ENCODE measurements at regions not wholly inside any gene's neighbourhood (a gene's known extent, or its start where the extent isn't known, plus 50 kb on each side); places are given as distances from the start of the nearest gene placed in this dataset.

- H3F3A ChIP-seq (ENCODE audit: low read depth) = no peaks in the 10 kb centered on the region
- no peak overlapping the region for H3K9ac ChIP-seq (ENCODE audit: low read depth, low read length, poor library complexity, severe bottlenecking)
- no peaks in the 10 kb centered on the region for H3K79me2 ChIP-seq (ENCODE audit: insufficient read depth, low read length)
- no peaks in the 10 kb centered on the region for H3K9me3 ChIP-seq (ENCODE audit: insufficient read depth, low read depth, low read length)
- H3K4me3 ChIP-seq (ENCODE audit: low read length, poor library complexity, severe bottlenecking) = no peak overlapping the region
- H2AFZ ChIP-seq (ENCODE audit: low read length) = no peak overlapping the region
- no peaks in the 10 kb centered on the region for H3K27me3 ChIP-seq (ENCODE audit: insufficient read depth, low read length, poor library complexity, severe bottlenecking)
- H3K4me1 ChIP-seq (ENCODE audit: insufficient read depth, low read length, poor library complexity, severe bottlenecking) = no peaks in the 10 kb centered on the region
- H3K9me2 ChIP-seq (replicated peaks; ENCODE audit: low read depth, low read length) = no peaks in the 10 kb centered on the region
- H3K4me2 ChIP-seq (ENCODE audit: low read depth, low read length, poor library complexity, severe bottlenecking) = no peak overlapping the region
- no peak for TF ChIP-seq EZH2phosphoT487 (IDR thresholded peaks at IDR 0.05; ENCODE audit: borderline replicate concordance)
- TF ChIP-seq CTCF (conservative IDR thresholded peaks at IDR 0.05; ENCODE audit: low read length) = no peak
- H3K36me3 ChIP-seq (ENCODE audit: insufficient read depth, low read length) = no peaks in the 10 kb centered on the region
- H4K20me1 ChIP-seq (ENCODE audit: insufficient read depth, low read length, poor library complexity, severe bottlenecking) = no peaks in the 10 kb centered on the region
Measured at GRCh38 chr20:50244352-50245149, 53.9 kb downstream of the CEBPB start.

GRCh38 chr20:50245498-50246366 is 55.1 kb downstream of the CEBPB start:
- Histone ChIP-seq H3K9me3 (ENCODE audit: insufficient read depth, low read depth, low read length) (no peaks in the 10 kb centered on the region), H3K4me2 (ENCODE audit: low read depth, low read length, poor library complexity, severe bottlenecking) (no peak overlapping the region), H3K9ac (ENCODE audit: low read depth, low read length, poor library complexity, severe bottlenecking) (no peak overlapping the region), H3K79me2 (ENCODE audit: insufficient read depth, low read length) (no peaks in the 10 kb centered on the region), H2AFZ (ENCODE audit: low read length) (no peak overlapping the region), H3K9me2 (replicated peaks; ENCODE audit: low read depth, low read length) (no peaks in the 10 kb centered on the region), H3K36me3 (ENCODE audit: insufficient read depth, low read length) (no peaks in the 10 kb centered on the region), H3K4me1 (ENCODE audit: insufficient read depth, low read length, poor library complexity, severe bottlenecking) (no peaks in the 10 kb centered on the region), H3K4me3 (ENCODE audit: low read length, poor library complexity, severe bottlenecking) (no peak overlapping the region), H3K27me3 (ENCODE audit: insufficient read depth, low read length, poor library complexity, severe bottlenecking) (no peaks in the 10 kb centered on the region), H4K20me1 (ENCODE audit: insufficient read depth, low read length, poor library complexity, severe bottlenecking) (no peaks in the 10 kb centered on the region), H3F3A (ENCODE audit: low read depth) (no peaks in the 10 kb centered on the region)
- TF ChIP-seq CTCF (conservative IDR thresholded peaks at IDR 0.05; ENCODE audit: low read length) (no peak), EZH2phosphoT487 (IDR thresholded peaks at IDR 0.05; ENCODE audit: borderline replicate concordance) (no peak)

- Histone ChIP-seq H2AFZ (ENCODE audit: low read length) (no peak overlapping the region), H4K20me1 (ENCODE audit: insufficient read depth, low read length, poor library complexity, severe bottlenecking) (no peaks in the 10 kb centered on the region), H3K4me1 (ENCODE audit: insufficient read depth, low read length, poor library complexity, severe bottlenecking) (no peaks in the 10 kb centered on the region), H3F3A (ENCODE audit: low read depth) (no peaks in the 10 kb centered on the region), H3K9ac (ENCODE audit: low read depth, low read length, poor library complexity, severe bottlenecking) (no peak overlapping the region), H3K79me2 (ENCODE audit: insufficient read depth, low read length) (no peaks in the 10 kb centered on the region), H3K9me3 (ENCODE audit: insufficient read depth, low read depth, low read length) (no peaks in the 10 kb centered on the region), H3K4me3 (ENCODE audit: low read length, poor library complexity, severe bottlenecking) (no peak overlapping the region), H3K9me2 (replicated peaks; ENCODE audit: low read depth, low read length) (no peaks in the 10 kb centered on the region), H3K36me3 (ENCODE audit: insufficient read depth, low read length) (no peaks in the 10 kb centered on the region), H3K27me3 (ENCODE audit: insufficient read depth, low read length, poor library complexity, severe bottlenecking) (no peaks in the 10 kb centered on the region), H3K4me2 (ENCODE audit: low read depth, low read length, poor library complexity, severe bottlenecking) (no peak overlapping the region)
- TF ChIP-seq EZH2phosphoT487 (IDR thresholded peaks at IDR 0.05; ENCODE audit: borderline replicate concordance) = no peak
- no peak for TF ChIP-seq CTCF (conservative IDR thresholded peaks at IDR 0.05; ENCODE audit: low read length)
Measured at GRCh38 chr20:50246367-50247195, 56.0 kb downstream of the CEBPB start.

Measured in Loucy (cell line).